Upper lobe of left lung (tissue), 4 donors: ENCODE measurements at regions not wholly inside any gene's neighbourhood (a gene's known extent, or its start where the extent isn't known, plus 50 kb on each side); places are given as distances from the start of the nearest gene placed in this dataset.

Experiments
- POLR2AphosphoS5 ChIP-seq, 2 donors: sonication (generic); formaldehyde crosslinking; IDR thresholded peaks; one replicate each; pipeline ENCODE4 v1.5.1; 2017; ENCODE audit warnings: antibody characterized with exemption in 2 of 2
- TF ChIP-seq, protein P1 (sequence below), 6 experiments: fragments of 450-650 bp in 4 of 6; fragments of 200-600 bp in 2 of 6; sonication (generic) in 2 of 6; IDR thresholded peaks; one replicate each; pipeline ENCODE4 v1.5.1; 2016 to 2019; ENCODE audit warnings: antibody characterized with exemption in 6 of 6

DNA sequence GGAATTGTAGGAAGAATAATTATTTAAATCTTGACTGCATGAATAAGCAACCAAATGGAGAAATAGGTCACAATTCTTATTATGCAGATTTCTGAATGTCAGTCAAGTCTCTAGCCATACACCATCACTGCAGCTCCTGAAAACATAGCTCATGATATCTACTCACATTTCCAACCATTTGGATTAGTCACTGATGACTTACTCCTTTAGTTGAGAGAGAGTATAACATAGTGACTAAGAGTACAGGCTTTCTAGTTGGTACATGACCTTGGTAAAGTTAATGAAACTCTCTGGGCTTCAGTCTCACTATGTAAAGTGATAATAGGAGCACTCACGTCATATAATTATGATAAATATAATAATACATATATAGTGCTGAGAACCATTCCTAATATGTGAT, 265.2 kb downstream of the KCNA4 start:
- TF ChIP-seq, protein P1, sequence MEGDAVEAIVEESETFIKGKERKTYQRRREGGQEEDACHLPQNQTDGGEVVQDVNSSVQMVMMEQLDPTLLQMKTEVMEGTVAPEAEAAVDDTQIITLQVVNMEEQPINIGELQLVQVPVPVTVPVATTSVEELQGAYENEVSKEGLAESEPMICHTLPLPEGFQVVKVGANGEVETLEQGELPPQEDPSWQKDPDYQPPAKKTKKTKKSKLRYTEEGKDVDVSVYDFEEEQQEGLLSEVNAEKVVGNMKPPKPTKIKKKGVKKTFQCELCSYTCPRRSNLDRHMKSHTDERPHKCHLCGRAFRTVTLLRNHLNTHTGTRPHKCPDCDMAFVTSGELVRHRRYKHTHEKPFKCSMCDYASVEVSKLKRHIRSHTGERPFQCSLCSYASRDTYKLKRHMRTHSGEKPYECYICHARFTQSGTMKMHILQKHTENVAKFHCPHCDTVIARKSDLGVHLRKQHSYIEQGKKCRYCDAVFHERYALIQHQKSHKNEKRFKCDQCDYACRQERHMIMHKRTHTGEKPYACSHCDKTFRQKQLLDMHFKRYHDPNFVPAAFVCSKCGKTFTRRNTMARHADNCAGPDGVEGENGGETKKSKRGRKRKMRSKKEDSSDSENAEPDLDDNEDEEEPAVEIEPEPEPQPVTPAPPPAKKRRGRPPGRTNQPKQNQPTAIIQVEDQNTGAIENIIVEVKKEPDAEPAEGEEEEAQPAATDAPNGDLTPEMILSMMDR (IDR thresholded peaks at IDR 0.05), result no peak
- no peak for TF ChIP-seq POLR2AphosphoS5 (IDR thresholded peaks at IDR 0.05)
